GM12892 (cell line): ENCODE measurements at regions not wholly inside any gene's neighbourhood (a gene's known extent, or its start where the extent isn't known, plus 50 kb on each side); places are given as distances from the start of the nearest gene placed in this dataset.
A peak's percentile ranks its signal among the peaks of the same experiment; 100 is the strongest.

ENCODE experiments used
- POLR2A ChIP-seq: IDR thresholded peaks from 2 replicates; pipeline ENCODE4 v1.6.1; 2011; ENCODE audit warnings: low read depth, low read length, control low read depth
- POLR2AphosphoS5 ChIP-seq: IDR thresholded peaks from 2 replicates; pipeline ENCODE4 v1.6.1; 2011; ENCODE audit warnings: low read depth, low read length, control low read depth
- TAF1 ChIP-seq: IDR thresholded peaks from 2 replicates; pipeline ENCODE4 v1.6.1; 2011; ENCODE audit warnings: low read depth, mild to moderate bottlenecking, control low read depth, low read length, borderline replicate concordance

DNA sequence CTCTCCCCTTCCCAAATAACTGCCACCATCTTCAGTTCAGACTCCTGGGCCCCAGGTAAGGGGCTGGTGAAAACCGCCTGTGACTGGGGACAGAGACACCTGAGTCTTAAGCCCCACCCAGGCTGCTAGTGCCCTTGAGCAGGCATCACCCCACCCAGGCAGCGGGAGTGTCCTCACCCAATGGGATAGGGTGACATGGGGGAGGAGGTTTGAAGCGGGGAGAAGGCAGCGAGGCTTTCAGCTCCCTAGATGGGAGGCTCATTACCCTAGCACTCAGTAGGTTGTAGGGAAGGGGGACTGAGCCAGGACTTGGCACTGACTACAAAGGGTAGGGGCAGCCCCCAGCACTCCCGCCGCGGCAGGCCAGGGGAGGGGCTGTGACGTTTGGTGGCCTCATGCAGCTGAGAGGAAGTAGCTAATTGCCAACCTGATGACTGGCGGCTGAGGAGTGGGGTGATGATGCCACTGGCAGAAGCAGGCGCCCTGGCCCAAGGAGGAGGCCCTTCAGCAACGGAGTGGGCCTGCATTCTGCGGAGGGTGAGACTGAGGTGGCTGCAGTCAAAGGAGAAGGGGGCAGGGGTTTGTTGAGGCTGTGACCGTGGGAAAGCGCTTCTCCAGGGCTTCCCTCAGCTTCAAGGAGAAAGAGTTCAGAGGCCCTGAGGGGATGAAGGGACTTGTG, 126.9 kb downstream of the MRPL14 start:
- 0 out of 2 replicates have a peak, but pooled peaks have one; percentile 25 for TF ChIP-seq POLR2A
- TF ChIP-seq POLR2AphosphoS5 = no peak
- TF ChIP-seq TAF1 = no peak
